GM13977 (cell line): ENCODE measurements at regions not wholly inside any gene's neighbourhood (a gene's known extent, or its start where the extent isn't known, plus 50 kb on each side); places are given as distances from the start of the nearest gene placed in this dataset.

ENCODE experiments used
- DNase-seq: peaks from one replicate; pipeline ENCODE4 v3.0.0; 2012; ENCODE audit warnings: low spot score
- in situ Hi-C: fragments of 300-500 bp; cut with MboI; formaldehyde crosslinking; loops from one replicate; pipeline ENCODE4 v1.12.0; 2022; ENCODE audit warnings: low sequenced_read_pairs, low pct_unique_long_range_greater_than_20kb, mixed read lengths, inconsistent platforms; ENCODE audit not compliant: unreplicated experiment
- TF ChIP-seq, protein P1 (sequence below): IDR thresholded peaks from 2 replicates; pipeline ENCODE4 v1.5.1; 2012; ENCODE audit warnings: mild to moderate bottlenecking, control low read depth; ENCODE audit not compliant: insufficient read depth; ENCODE audit errors: extremely low read depth, missing control alignments

DNA sequence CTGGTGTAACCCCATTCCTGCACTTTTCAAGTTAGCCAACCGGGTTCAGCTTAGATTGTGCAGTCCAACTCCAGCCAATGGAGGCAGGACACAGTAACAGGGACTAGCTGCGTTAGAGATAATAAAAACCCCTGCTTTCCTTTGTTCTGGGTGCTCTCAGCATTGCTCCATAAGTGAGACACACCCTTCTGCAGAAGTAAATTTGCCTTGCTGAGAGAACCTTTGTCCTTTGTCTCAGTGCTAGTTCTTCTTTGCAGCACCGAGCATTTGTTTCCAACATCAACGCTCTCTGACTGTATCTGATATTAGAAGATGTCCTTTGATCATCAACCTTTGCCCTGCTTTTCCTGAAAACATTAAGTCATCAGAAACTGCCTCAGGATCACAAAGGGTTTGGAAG is 169.5 kb upstream of the OR13F1 start:
- TF ChIP-seq, protein P1, sequence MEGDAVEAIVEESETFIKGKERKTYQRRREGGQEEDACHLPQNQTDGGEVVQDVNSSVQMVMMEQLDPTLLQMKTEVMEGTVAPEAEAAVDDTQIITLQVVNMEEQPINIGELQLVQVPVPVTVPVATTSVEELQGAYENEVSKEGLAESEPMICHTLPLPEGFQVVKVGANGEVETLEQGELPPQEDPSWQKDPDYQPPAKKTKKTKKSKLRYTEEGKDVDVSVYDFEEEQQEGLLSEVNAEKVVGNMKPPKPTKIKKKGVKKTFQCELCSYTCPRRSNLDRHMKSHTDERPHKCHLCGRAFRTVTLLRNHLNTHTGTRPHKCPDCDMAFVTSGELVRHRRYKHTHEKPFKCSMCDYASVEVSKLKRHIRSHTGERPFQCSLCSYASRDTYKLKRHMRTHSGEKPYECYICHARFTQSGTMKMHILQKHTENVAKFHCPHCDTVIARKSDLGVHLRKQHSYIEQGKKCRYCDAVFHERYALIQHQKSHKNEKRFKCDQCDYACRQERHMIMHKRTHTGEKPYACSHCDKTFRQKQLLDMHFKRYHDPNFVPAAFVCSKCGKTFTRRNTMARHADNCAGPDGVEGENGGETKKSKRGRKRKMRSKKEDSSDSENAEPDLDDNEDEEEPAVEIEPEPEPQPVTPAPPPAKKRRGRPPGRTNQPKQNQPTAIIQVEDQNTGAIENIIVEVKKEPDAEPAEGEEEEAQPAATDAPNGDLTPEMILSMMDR, result no peak
- in situ Hi-C loops, result no loop called here
- no peak for DNase-seq

DNA sequence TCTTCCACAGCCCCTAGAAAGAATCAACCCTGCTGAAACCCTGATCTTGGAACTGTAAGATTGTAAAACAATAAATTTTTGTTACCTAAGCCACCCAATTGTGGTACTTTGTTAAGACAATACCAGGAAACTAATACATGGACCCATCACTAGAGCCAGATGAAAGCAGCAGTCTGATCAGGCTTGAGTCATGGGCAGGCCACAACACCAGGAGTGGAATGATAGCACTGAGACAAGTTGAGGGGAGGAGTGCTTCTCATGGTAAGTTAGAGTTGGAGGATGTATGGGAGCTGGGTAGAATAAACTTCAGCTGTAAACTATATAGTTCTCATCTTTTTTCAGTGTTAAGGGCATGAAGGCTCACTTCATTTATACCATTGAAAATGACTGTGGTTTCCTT is 164.4 kb upstream of the OR13F1 start:
- in situ Hi-C loops, result no loop called here
- no peak for DNase-seq
- TF ChIP-seq, protein P1, result no peak

DNA sequence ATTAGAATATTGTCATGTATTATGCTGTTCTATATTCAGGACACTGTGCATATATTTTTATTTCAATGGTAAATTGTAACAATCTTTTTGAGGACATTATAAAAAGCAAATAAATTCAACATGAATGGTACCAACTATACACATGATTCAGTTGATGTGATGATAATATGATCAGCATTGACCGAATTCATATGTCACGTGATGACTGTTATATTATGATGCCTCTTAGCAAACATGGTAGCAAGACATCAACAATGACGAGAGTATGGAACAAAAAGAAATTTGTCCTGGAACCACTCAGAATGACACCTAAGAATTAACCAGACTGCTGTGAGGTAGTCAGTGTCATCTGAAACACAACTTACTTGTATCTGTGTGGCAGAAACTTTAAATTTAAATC is 161.5 kb upstream of the OR13F1 start:
- TF ChIP-seq, protein P1, result no peak
- no peak for DNase-seq
- in situ Hi-C loops, result no loop called here

DNA sequence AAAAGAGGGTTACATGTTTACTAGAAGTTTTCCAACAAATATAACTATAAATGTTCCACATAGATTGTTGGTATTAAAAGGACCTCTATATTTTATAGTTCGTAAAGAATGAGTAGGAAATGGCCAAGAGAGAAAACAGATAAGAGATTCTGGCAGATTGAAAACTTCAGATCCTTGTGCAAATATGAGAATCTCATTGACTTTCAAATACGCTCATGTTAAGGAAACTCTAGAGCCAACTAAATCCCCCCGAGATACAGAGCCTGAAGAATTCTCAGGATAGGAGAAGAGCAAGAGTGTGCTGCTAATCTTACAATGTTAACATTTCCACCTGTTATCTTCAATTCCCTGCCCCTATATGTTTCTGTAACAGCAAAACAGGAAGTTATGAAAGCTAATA is 159.0 kb upstream of the OR13F1 start:
- TF ChIP-seq, protein P1, result no peak
- no peak for DNase-seq
- in situ Hi-C loops, result no loop called here

DNA sequence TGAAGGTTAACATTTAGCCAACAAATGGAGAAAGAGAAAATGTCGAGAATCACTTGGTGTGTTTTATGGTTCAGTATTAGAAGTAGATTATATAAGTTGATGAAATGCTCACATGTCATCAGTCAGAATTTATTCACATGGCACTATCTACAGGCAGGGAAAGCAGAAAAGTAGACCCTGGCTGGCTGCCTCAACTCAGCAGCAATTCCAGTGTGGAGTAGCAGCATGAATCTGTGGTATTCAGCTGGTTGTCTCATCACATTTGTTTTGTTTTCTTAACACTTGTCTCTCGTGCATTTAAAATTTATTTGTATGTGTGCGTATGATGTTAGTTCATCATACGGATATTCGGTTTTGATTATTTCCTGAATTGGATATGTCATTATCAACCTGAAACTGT is 153.5 kb upstream of the OR13F1 start:
- DNase-seq, result no peak
- TF ChIP-seq, protein P1, result no peak
- in situ Hi-C loops, result no loop called here

DNA sequence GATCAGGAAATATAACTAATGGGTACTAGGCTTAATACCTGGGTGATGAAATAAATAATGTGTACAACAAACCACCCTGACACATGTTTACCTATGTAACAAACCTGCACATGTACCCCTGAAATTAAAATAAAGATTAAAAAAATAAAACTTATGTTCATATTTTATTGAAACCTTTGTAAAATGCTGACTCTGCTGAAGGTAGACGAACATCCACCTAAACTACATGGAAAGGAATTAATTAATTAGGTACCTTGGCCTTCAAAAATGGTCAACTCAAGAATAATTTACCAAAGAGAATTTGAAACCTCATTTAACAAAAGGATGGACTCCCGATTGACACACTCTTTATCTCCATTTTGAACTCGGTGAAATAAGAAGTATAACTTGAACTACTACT is 152.3 kb upstream of the OR13F1 start:
- in situ Hi-C loops, result no loop called here
- TF ChIP-seq, protein P1, result no peak
- no peak for DNase-seq

DNA sequence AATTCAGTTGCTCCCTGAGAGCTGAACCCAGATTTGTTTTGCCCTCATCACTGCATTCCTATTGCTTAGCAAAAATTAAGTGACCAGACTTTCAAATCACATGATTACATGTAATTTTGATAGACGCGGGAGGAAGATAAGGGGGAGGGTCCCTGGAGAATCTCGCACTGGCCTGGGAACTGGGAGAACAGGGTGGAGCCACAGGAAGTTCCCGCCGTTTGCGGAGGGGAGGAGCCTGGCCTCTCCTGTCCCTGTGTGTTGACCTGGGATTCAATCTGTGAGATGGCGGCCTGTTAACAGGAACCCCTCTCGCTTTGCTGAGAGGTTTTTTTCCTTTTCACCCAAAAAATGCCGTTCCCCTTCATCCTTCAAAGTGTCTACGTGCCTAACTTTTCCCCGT is 142.9 kb upstream of the OR13F1 start:
- TF ChIP-seq, protein P1, result no peak
- in situ Hi-C loops, result no loop called here
- no peak for DNase-seq
